NCI-H2196 treated with DMSO at 0.1 percent for 48 hours (cell line): ENCODE measurements at regions not wholly inside any gene's neighbourhood (a gene's known extent, or its start where the extent isn't known, plus 50 kb on each side); places are given as distances from the start of the nearest gene placed in this dataset.

Experiments used
- DNase-seq: peaks from one replicate; lab custom pipeline; 2025; ENCODE audit not compliant: unreplicated experiment; lab: John Stamatoyannopoulos, UW

- DNase-seq = no peak
Observed at GRCh38 chr2:120401275-120402066, 55.5 kb downstream of the INHBB start.

- no peak for DNase-seq
Observed at GRCh38 chr2:120402067-120402433, 56.1 kb downstream of the INHBB start.

- DNase-seq = no peak
Observed at GRCh38 chr2:120402508-120402907, 56.6 kb downstream of the INHBB start.

- DNase-seq = no peak
Observed at GRCh38 chr2:120403261-120403660, 57.3 kb downstream of the INHBB start.

GRCh38 chr2:120403676-120404075 is 57.7 kb downstream of the INHBB start:
- no peak for DNase-seq

GRCh38 chr2:120404274-120404673 is 58.3 kb downstream of the INHBB start:
- no peak for DNase-seq

- no peak for DNase-seq
Observed at GRCh38 chr2:120404941-120405758, 59.2 kb downstream of the INHBB start.

GRCh38 chr2:120405759-120406099 is 59.8 kb downstream of the INHBB start:
- DNase-seq = no peak

GRCh38 chr2:120406566-120406965 is 60.6 kb downstream of the INHBB start:
- DNase-seq = no peak

GRCh38 chr2:120410487-120410886 is 64.6 kb downstream of the INHBB start:
- DNase-seq = no peak

GRCh38 chr2:120415060-120415459 is 69.1 kb downstream of the INHBB start:
- DNase-seq = no peak

- DNase-seq = no peak
Observed at GRCh38 chr2:120415728-120416509, 70.0 kb downstream of the INHBB start.

GRCh38 chr2:120418174-120418787 is 72.3 kb downstream of the INHBB start:
- no peak for DNase-seq

- no peak for DNase-seq
Observed at GRCh38 chr2:120419073-120419472, 73.1 kb downstream of the INHBB start.

GRCh38 chr2:120419955-120420354 is 74.0 kb downstream of the INHBB start:
- DNase-seq = no peak

GRCh38 chr2:120421126-120421829 is 75.3 kb downstream of the INHBB start:
- DNase-seq = no peak

- DNase-seq = no peak
Observed at GRCh38 chr2:120421830-120422175, 75.9 kb downstream of the INHBB start.

GRCh38 chr2:120422465-120423160 is 76.7 kb downstream of the INHBB start:
- DNase-seq = no peak

- no peak for DNase-seq
Observed at GRCh38 chr2:120423167-120423943, 77.4 kb downstream of the INHBB start.
